Gastroesophageal sphincter (tissue), 3 donors: ENCODE measurements at regions not wholly inside any gene's neighbourhood (a gene's known extent, or its start where the extent isn't known, plus 50 kb on each side); places are given as distances from the start of the nearest gene placed in this dataset.

Experiments
- CTCF ChIP-seq, 4 experiments: fragments of 200-600 bp in 2 of 4; fragments of 450-650 bp in 2 of 4; sonication (generic) in 1 of 4; IDR thresholded peaks; one replicate each; pipeline ENCODE4 v1.5.1; 2017 to 2019; ENCODE audit warnings: antibody characterized with exemption in 4 of 4, mild to moderate bottlenecking in 2 of 4, moderate library complexity in 2 of 4
- POLR2A ChIP-seq, 2 donors: fragments of 450-650 bp; IDR thresholded peaks; one replicate each; pipeline ENCODE4 v1.6.1; 2017; ENCODE audit warnings: antibody characterized with exemption in 2 of 2, mild to moderate bottlenecking in 2 of 2, moderate library complexity in 1 of 2

GRCh38 chr1:192869308-192869940 is 60.6 kb downstream of the RGS2 start:
- TF ChIP-seq POLR2A (IDR thresholded peaks at IDR 0.05) (no peak), CTCF (IDR thresholded peaks at IDR 0.05) (no peak)
